ENCODE measurements at regions not wholly inside any gene's neighbourhood (a gene's known extent, or its start where the extent isn't known, plus 50 kb on each side); places are given as distances from the start of the nearest gene placed in this dataset.

GRCh38 chr9:31359071-31359470, 1025.4 kb upstream of the ACO1 start:
- TF ChIP-seq CTCF (IDR thresholded peaks at IDR 0.05) = no peak
- TF ChIP-seq EZH2phosphoT487 (IDR thresholded peaks at IDR 0.05) = no peak
- TF ChIP-seq EZH2 (IDR thresholded peaks at IDR 0.05) = no peak

GRCh38 chr9:31364171-31364570, 1020.3 kb upstream of the ACO1 start:
- Histone ChIP-seq H3K9me3 (ENCODE audit: low read depth) (no peaks in the 10 kb centered on the region), H3K9ac (no peak overlapping the region), H3K27me3 (no peaks in the 10 kb centered on the region), H3K27ac (no peak overlapping the region), H3F3A (ENCODE audit: low read depth) (no peaks in the 10 kb centered on the region), H2AFZ (replicated peaks) (no peak overlapping the region), H3K4me2 (no peak overlapping the region), H3K36me3 (no peaks in the 10 kb centered on the region), H3K79me2 (ENCODE audit: low read depth) (no peaks in the 10 kb centered on the region), H3K4me3 (no peak overlapping the region), H3K4me1 (no peaks in the 10 kb centered on the region), H4K20me1 (ENCODE audit: low read depth) (no peaks in the 10 kb centered on the region)
- no peak for DNase-seq (ENCODE audit: low spot score)
- Mint-ChIP-seq H3K4me1 (no peaks in the 10 kb centered on the region), H3K27me3 (ENCODE audit: insufficient read depth, low read depth) (no peaks in the 10 kb centered on the region), H3K27ac (no peak overlapping the region), H3K36me3 (no peaks in the 10 kb centered on the region), H3K4me3 (no peak overlapping the region), H3K9me3 (no peaks in the 10 kb centered on the region)
- TF ChIP-seq CTCF (IDR thresholded peaks at IDR 0.05) (no peak), EZH2 (IDR thresholded peaks at IDR 0.05) (no peak), EZH2phosphoT487 (IDR thresholded peaks at IDR 0.05) (no peak)

More at GRCh38 chr9:31359071-31359470, 1025.4 kb upstream of the ACO1 start:
- no peak overlapping the region for H3K4me2 ChIP-seq
- no peaks in the 10 kb centered on the region for H3K9me3 Mint-ChIP-seq
- no peaks in the 10 kb centered on the region for H3F3A ChIP-seq (ENCODE audit: low read depth)
- no peaks in the 10 kb centered on the region for H3K9me3 ChIP-seq (ENCODE audit: low read depth)
- no peaks in the 10 kb centered on the region for H3K36me3 ChIP-seq
- H3K4me3 ChIP-seq = no peak overlapping the region
- no peaks in the 10 kb centered on the region for H3K36me3 Mint-ChIP-seq
- no peaks in the 10 kb centered on the region for H4K20me1 ChIP-seq (ENCODE audit: low read depth)
- no peak overlapping the region for H3K9ac ChIP-seq
- no peaks in the 10 kb centered on the region for H3K27me3 ChIP-seq
- no peaks in the 10 kb centered on the region for H3K27me3 Mint-ChIP-seq (ENCODE audit: insufficient read depth, low read depth)
- DNase-seq (ENCODE audit: low spot score) = no peak
- no peak overlapping the region for H3K27ac ChIP-seq
- no peaks in the 10 kb centered on the region for H3K79me2 ChIP-seq (ENCODE audit: low read depth)
- no peak overlapping the region for H3K4me3 Mint-ChIP-seq
- no peak overlapping the region for H3K27ac Mint-ChIP-seq
- H3K4me1 Mint-ChIP-seq = peaks cover 6% of the 10 kb centered on the region
- no peaks in the 10 kb centered on the region for H3K4me1 ChIP-seq
- H2AFZ ChIP-seq (replicated peaks) = no peak overlapping the region

DNA sequence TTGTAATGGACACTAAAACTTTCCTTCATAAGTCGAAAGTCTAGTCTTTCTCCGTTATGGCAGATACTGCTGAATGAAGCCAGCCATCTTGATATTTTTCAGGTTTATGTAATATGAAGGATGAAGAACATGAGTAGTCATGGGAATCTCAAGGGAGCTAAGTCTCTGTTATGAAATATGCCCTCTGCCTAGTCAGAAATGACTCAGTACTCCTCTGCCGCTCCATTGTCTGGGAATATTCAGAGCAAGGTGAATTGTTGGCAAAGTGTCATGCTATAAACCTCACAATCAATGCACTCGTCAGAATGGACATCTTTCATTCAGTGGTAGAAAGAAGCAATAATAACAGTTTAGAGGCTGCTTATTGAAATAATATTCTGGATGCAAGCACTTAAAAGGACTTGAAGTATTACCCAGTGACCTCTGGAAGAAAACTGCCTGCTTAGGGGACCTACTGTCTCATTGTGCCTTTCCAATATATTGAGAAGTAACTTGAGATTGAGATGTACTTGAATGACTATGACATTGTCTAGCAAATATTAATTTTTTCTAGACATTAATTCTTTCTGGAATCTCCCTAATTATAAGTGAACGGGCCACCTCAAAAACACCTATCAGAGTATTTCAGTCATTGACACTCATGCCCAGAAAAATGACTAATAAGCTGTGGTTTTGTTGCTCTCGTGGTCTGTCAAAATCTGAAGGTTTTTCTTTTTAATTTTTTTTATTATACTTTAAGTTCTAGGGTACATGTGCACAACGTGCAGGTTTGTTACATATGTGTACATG, 1011.5 kb upstream of the ACO1 start:
- DNase-seq (ENCODE audit: low spot score) = no peak
- H3K9me3 ChIP-seq (ENCODE audit: low read depth) = no peaks in the 10 kb centered on the region
- Mint-ChIP-seq H3K4me1 (no peaks in the 10 kb centered on the region), H3K4me3 (no peak overlapping the region), H3K36me3 (no peaks in the 10 kb centered on the region), H3K27me3 (ENCODE audit: insufficient read depth, low read depth) (no peaks in the 10 kb centered on the region), H3K27ac (no peak overlapping the region), H3K9me3 (peaks cover 4% of the 10 kb centered on the region)
- no peaks in the 10 kb centered on the region for H3K4me1 ChIP-seq
- H4K20me1 ChIP-seq (ENCODE audit: low read depth) = no peaks in the 10 kb centered on the region
- H2AFZ ChIP-seq (replicated peaks) = no peak overlapping the region
- H3F3A ChIP-seq (ENCODE audit: low read depth) = no peaks in the 10 kb centered on the region
- H3K36me3 ChIP-seq = no peaks in the 10 kb centered on the region
- H3K4me3 ChIP-seq = no peak overlapping the region
- H3K9ac ChIP-seq = no peak overlapping the region
- no peak overlapping the region for H3K27ac ChIP-seq
- H3K79me2 ChIP-seq (ENCODE audit: low read depth) = no peaks in the 10 kb centered on the region
- no peak for TF ChIP-seq EZH2 (IDR thresholded peaks at IDR 0.05)
- H3K27me3 ChIP-seq = no peaks in the 10 kb centered on the region
- H3K4me2 ChIP-seq = no peak overlapping the region

GRCh38 chr9:31377358-31377757, 1007.1 kb upstream of the ACO1 start:
- H3K4me3 Mint-ChIP-seq = no peak overlapping the region
- TF ChIP-seq EZH2phosphoT487 (IDR thresholded peaks at IDR 0.05) = no peak
- TF ChIP-seq CTCF (IDR thresholded peaks at IDR 0.05) = no peak
- no peak for TF ChIP-seq EZH2 (IDR thresholded peaks at IDR 0.05)
- no peaks in the 10 kb centered on the region for H3K36me3 ChIP-seq

More at GRCh38 chr9:31377358-31377757, 1007.1 kb upstream of the ACO1 start:
- Histone ChIP-seq H3K4me3 (no peak overlapping the region), H3K9ac (no peak overlapping the region), H3F3A (ENCODE audit: low read depth) (no peaks in the 10 kb centered on the region), H3K27me3 (no peaks in the 10 kb centered on the region), H3K9me3 (ENCODE audit: low read depth) (no peaks in the 10 kb centered on the region), H3K4me1 (no peaks in the 10 kb centered on the region), H3K79me2 (ENCODE audit: low read depth) (no peaks in the 10 kb centered on the region), H3K27ac (no peak overlapping the region), H3K4me2 (no peak overlapping the region), H2AFZ (replicated peaks) (no peak overlapping the region), H4K20me1 (ENCODE audit: low read depth) (no peaks in the 10 kb centered on the region)
- no peak for DNase-seq (ENCODE audit: low spot score)
- no peaks in the 10 kb centered on the region for H3K36me3 Mint-ChIP-seq
- peaks cover 4% of the 10 kb centered on the region for H3K9me3 Mint-ChIP-seq
- no peak overlapping the region for H3K27ac Mint-ChIP-seq
- no peaks in the 10 kb centered on the region for H3K4me1 Mint-ChIP-seq
- H3K27me3 Mint-ChIP-seq (ENCODE audit: insufficient read depth, low read depth) = no peaks in the 10 kb centered on the region

Data from neural progenitor cell (in vitro differentiated cells).